Tongue (tissue), 1 donor: ENCODE measurements at regions not wholly inside any gene's neighbourhood (a gene's known extent, or its start where the extent isn't known, plus 50 kb on each side); places are given as distances from the start of the nearest gene placed in this dataset.
A peak's percentile ranks its signal among the peaks of the same experiment; 100 is the strongest.
"Not testable (repeated sequence)": the region's sequence is repeated elsewhere in the genome, so short reads cannot be mapped to it uniquely, and the experiment has no call there.

ENCODE experiments used
- DNase-seq: peaks from one replicate; pipeline ENCODE4 v3.0.0-alpha.2; 2015

- no peak for DNase-seq
These were observed 167.6 kb downstream of the SOX3 start for GRCh38 chrX:140337263-140337662.

- DNase-seq, result no peak
These were observed 186.6 kb downstream of the SOX3 start for GRCh38 chrX:140318296-140318695.

- DNase-seq, result no peak
These were observed 187.4 kb downstream of the SOX3 start for GRCh38 chrX:140317462-140317861.

GRCh38 chrX:140298960-140299825, 205.7 kb downstream of the SOX3 start:
- DNase-seq, result no peak

- no peak for DNase-seq
These were observed 207.6 kb downstream of the SOX3 start for GRCh38 chrX:140297273-140297672.

- no peak for DNase-seq
These were observed 211.9 kb downstream of the SOX3 start for GRCh38 chrX:140292961-140293360.

GRCh38 chrX:140292188-140292587, 212.7 kb downstream of the SOX3 start:
- no peak for DNase-seq

- no peak for DNase-seq
These were observed 229.9 kb downstream of the SOX3 start for GRCh38 chrX:140274811-140275525.

GRCh38 chrX:140273921-140274320, 230.9 kb downstream of the SOX3 start:
- DNase-seq, result no peak

- DNase-seq, result no peak
These were observed 254.5 kb downstream of the SOX3 start for GRCh38 chrX:140250391-140250790.

GRCh38 chrX:140249088-140249487, 255.8 kb downstream of the SOX3 start:
- DNase-seq, result no peak

- DNase-seq, result no peak
These were observed 263.9 kb upstream of the CXorf66 start for GRCh38 chrX:140229191-140229590.

GRCh38 chrX:140226037-140226436, 260.7 kb upstream of the CXorf66 start:
- not testable (repeated sequence) for DNase-seq

GRCh38 chrX:140215894-140216293, 250.6 kb upstream of the CXorf66 start:
- not testable (repeated sequence) for DNase-seq

- DNase-seq, result not testable (repeated sequence)
These were observed 249.2 kb upstream of the CXorf66 start for GRCh38 chrX:140214518-140214917.

GRCh38 chrX:140206657-140207056, 241.3 kb upstream of the CXorf66 start:
- no peak for DNase-seq

- peak; percentile 2 for DNase-seq
These were observed 225.3 kb upstream of the CXorf66 start for GRCh38 chrX:140190441-140191108.

GRCh38 chrX:140180585-140180984, 215.3 kb upstream of the CXorf66 start:
- no peak for DNase-seq

GRCh38 chrX:140177821-140178220, 212.5 kb upstream of the CXorf66 start:
- no peak for DNase-seq

GRCh38 chrX:140172401-140172800, 207.1 kb upstream of the CXorf66 start:
- no peak for DNase-seq

- no peak for DNase-seq
These were observed 202.2 kb upstream of the CXorf66 start for GRCh38 chrX:140167551-140167950.

- no peak for DNase-seq
These were observed 200.5 kb upstream of the CXorf66 start for GRCh38 chrX:140165849-140166248.

GRCh38 chrX:140164391-140164790, 199.1 kb upstream of the CXorf66 start:
- DNase-seq, result no peak
